H1 (cell line): ENCODE measurements at regions not wholly inside any gene's neighbourhood (a gene's known extent, or its start where the extent isn't known, plus 50 kb on each side); places are given as distances from the start of the nearest gene placed in this dataset.

Experiments used
- CTCF ChIA-PET: fragments of 300-600 bp; sonication (Branson Sonifier 250); formaldehyde crosslinking; loops from one replicate; lab custom pipeline; 2021; ENCODE audit not compliant: partially characterized antibody; lab: Charles Lee
- POLR2A ChIA-PET: fragments of 300-600 bp; sonication (Branson Sonifier 250); formaldehyde crosslinking; loops from one replicate; lab custom pipeline; 2021; ENCODE audit warnings: inconsistent platforms; ENCODE audit not compliant: partially characterized antibody; lab: Charles Lee
- DNase-seq, 2 experiments: peaks; one replicate each; pipeline versions ENCODE4 v3.0.0 to v3.0.0-alpha.2; 2010 to 2022; ENCODE audit warnings: low spot score in 2 of 2, low read depth in 1 of 2, mixed read lengths in 1 of 2
- FAIRE-seq: peaks from 2 replicates; lab custom pipeline; 2011; peaks lifted over from hg19 to GRCh38; lab: Jason Lieb, UNC
- H2AFZ ChIP-seq: 2 replicates; pipeline ENCODE4 v1.8.1; 2012; ENCODE audit warnings: low read length, inconsistent platforms
- H2AK5ac ChIP-seq: 2 replicates; pipeline ENCODE4 v1.6.1; 2013; ENCODE audit warnings: low read depth, low read length
- H2BK120ac ChIP-seq: replicated peaks from 2 replicates; pipeline ENCODE3; 2013; ENCODE audit warnings: low read depth, low read length, inconsistent platforms
- H2BK12ac ChIP-seq: 2 replicates; pipeline ENCODE4 v1.6.1; 2013; ENCODE audit warnings: low read depth, low read length
- H2BK15ac ChIP-seq: 2 replicates; pipeline ENCODE4 v1.6.1; 2013; ENCODE audit warnings: low read length
- H2BK20ac ChIP-seq: 2 replicates; pipeline ENCODE4 v1.6.1; 2013; ENCODE audit warnings: low read length
- H2BK5ac ChIP-seq: 2 replicates; pipeline ENCODE4 v1.6.1; 2013; ENCODE audit warnings: low read depth, low read length
- H3K14ac ChIP-seq: 2 replicates; pipeline ENCODE4 v1.6.1; 2013; ENCODE audit warnings: inconsistent platforms; ENCODE audit not compliant: insufficient read length
- H3K18ac ChIP-seq: 2 replicates; pipeline ENCODE4 v1.6.1; 2013; ENCODE audit warnings: low read length; ENCODE audit errors: extremely low read depth
- H3K23ac ChIP-seq: 2 replicates; pipeline ENCODE4 v1.6.1; 2013; ENCODE audit warnings: inconsistent platforms; ENCODE audit not compliant: insufficient read length
- H3K23me2 ChIP-seq: 2 replicates; pipeline ENCODE4 v1.6.1; 2013; ENCODE audit warnings: low read depth, low read length
- H3K27ac ChIP-seq: 2 replicates; pipeline ENCODE4 v1.6.1; 2011; ENCODE audit warnings: low read depth, low read length, inconsistent platforms
- H3K27me3 ChIP-seq, 4 experiments: replicated peaks in 1 of 4; 1 replicate in 1 of 4; 2 replicates in 3 of 4; pipeline versions ENCODE4 v1.6.1 to v1.8.1; 2011 to 2013; ENCODE audit warnings: low read length in 3 of 4, mild to moderate bottlenecking in 3 of 4, inconsistent platforms in 2 of 4, mixed read lengths in 2 of 4, moderate library complexity in 1 of 4; ENCODE audit not compliant: control insufficient read depth in 3 of 4, insufficient read depth in 3 of 4; ENCODE audit errors: extremely low read depth in 1 of 4
- H3K36me3 ChIP-seq, 4 experiments: 2 replicates each; pipeline versions ENCODE4 v1.6.1 to v1.8.1; 2011 to 2013; ENCODE audit warnings: mild to moderate bottlenecking in 4 of 4, low read length in 3 of 4, moderate library complexity in 2 of 4, control low read depth in 1 of 4, inconsistent platforms in 1 of 4; ENCODE audit not compliant: insufficient read depth in 4 of 4, control insufficient read depth in 2 of 4
- H3K4ac ChIP-seq: replicated peaks from 2 replicates; pipeline ENCODE3; 2013; ENCODE audit warnings: low read length, low read depth, mixed read lengths, inconsistent platforms; ENCODE audit not compliant: insufficient read length
- H3K4me1 ChIP-seq, 4 experiments: replicated peaks in 1 of 4; 1 replicate in 1 of 4; 2 replicates in 3 of 4; pipeline versions ENCODE4 v1.6.1 to v1.8.1; 2011 to 2013; ENCODE audit warnings: low read length in 3 of 4, inconsistent platforms in 2 of 4, mixed read lengths in 1 of 4; ENCODE audit not compliant: insufficient read depth in 4 of 4, control insufficient read depth in 3 of 4
- H3K4me2 ChIP-seq, 2 experiments: 2 replicates each; pipeline versions ENCODE4 v1.6.1 to v1.8.1; 2011 to 2013; ENCODE audit warnings: low read depth in 2 of 2, low read length in 2 of 2, control low read depth in 1 of 2, inconsistent platforms in 1 of 2, mild to moderate bottlenecking in 1 of 2; ENCODE audit not compliant: insufficient read depth in 1 of 2
- H3K4me3 ChIP-seq, 4 experiments: fragments of 200-600, 300-600 bp in 1 of 4; sonication (generic), shearing (Covaris generic), sonication (Bioruptor Twin) in 1 of 4; 2 replicates each; pipeline versions ENCODE4 v1.5.1 to v1.8.1; 2011 to 2016; ENCODE audit warnings: low read length in 4 of 4, low read depth in 3 of 4, control low read depth in 2 of 4, inconsistent platforms in 2 of 4, mild to moderate bottlenecking in 2 of 4, mixed read lengths in 1 of 4, moderate library complexity in 1 of 4; ENCODE audit not compliant: insufficient read depth in 2 of 4; ENCODE audit errors: extremely low read depth in 1 of 4
- H3K56ac ChIP-seq: replicated peaks from 2 replicates; pipeline ENCODE3; 2013; ENCODE audit warnings: low read depth, mild to moderate bottlenecking, mixed read lengths, low read length, inconsistent platforms; ENCODE audit not compliant: insufficient read length
- H3K79me1 ChIP-seq: 2 replicates; pipeline ENCODE4 v1.6.1; 2013; ENCODE audit warnings: low read depth, low read length, control low read depth
- H3K79me2 ChIP-seq, 2 experiments: 2 replicates each; pipeline versions ENCODE4 v1.6.1 to v1.8.1; 2012 to 2013; ENCODE audit warnings: low read length in 2 of 2, mild to moderate bottlenecking in 2 of 2, inconsistent platforms in 1 of 2; ENCODE audit not compliant: insufficient read depth in 2 of 2, control insufficient read depth in 1 of 2
- H3K9ac ChIP-seq, 4 experiments: replicated peaks in 1 of 4; 1 replicate in 1 of 4; 2 replicates in 3 of 4; pipeline versions ENCODE4 v1.6.1 to v1.8.1; 2011 to 2013; ENCODE audit warnings: low read depth in 3 of 4, low read length in 3 of 4, control low read depth in 2 of 4, mild to moderate bottlenecking in 2 of 4, moderate library complexity in 2 of 4, inconsistent platforms in 1 of 4; ENCODE audit errors: extremely low read depth in 1 of 4
- H3K9me3 ChIP-seq, 2 experiments: 2 replicates each; pipeline versions ENCODE4 v1.6.1 to v1.8.1; 2012 to 2013; ENCODE audit warnings: mild to moderate bottlenecking in 2 of 2, moderate library complexity in 2 of 2, control low read depth in 1 of 2, inconsistent platforms in 1 of 2, low read depth in 1 of 2, low read length in 1 of 2, mixed read lengths in 1 of 2; ENCODE audit not compliant: insufficient read depth in 2 of 2
- H4K20me1 ChIP-seq, 2 experiments: replicated peaks in 1 of 2; 2 replicates each; pipeline versions ENCODE3 to v1.8.1; 2011 to 2013; ENCODE audit warnings: inconsistent platforms in 2 of 2, low read length in 2 of 2, mild to moderate bottlenecking in 1 of 2; ENCODE audit not compliant: insufficient read depth in 2 of 2, control insufficient read depth in 1 of 2
- H4K5ac ChIP-seq: 2 replicates; pipeline ENCODE4 v1.6.1; 2013; ENCODE audit warnings: low read length, low read depth, mixed read lengths, inconsistent platforms; ENCODE audit not compliant: insufficient read length
- H4K8ac ChIP-seq: 2 replicates; pipeline ENCODE4 v1.8.0; 2013; ENCODE audit warnings: mild to moderate bottlenecking, moderate library complexity, low read length, inconsistent platforms; ENCODE audit not compliant: insufficient read depth; ENCODE audit errors: extremely low read depth
- H4K91ac ChIP-seq: replicated peaks from 2 replicates; pipeline ENCODE3; 2013; ENCODE audit warnings: low read length, mixed read lengths, inconsistent platforms; ENCODE audit not compliant: insufficient read length
- FOSL1 ChIP-seq: IDR thresholded peaks from 2 replicates; pipeline ENCODE4 v1.6.1; 2011; ENCODE audit warnings: mild to moderate bottlenecking, low read depth, low read length, moderate library complexity; ENCODE audit not compliant: insufficient read depth
- JUND ChIP-seq: IDR thresholded peaks from 2 replicates; pipeline ENCODE4 v1.6.1; 2011; ENCODE audit warnings: mild to moderate bottlenecking, improper control_type of control experiment, low read length
- POU5F1 ChIP-seq: IDR thresholded peaks from 2 replicates; pipeline ENCODE4 v1.6.1; 2011; ENCODE audit warnings: low read depth, mild to moderate bottlenecking, low read length, moderate library complexity
- TAF7 ChIP-seq: optimal IDR thresholded peaks from 2 replicates; pipeline ENCODE3; 2011; ENCODE audit warnings: low read depth, mild to moderate bottlenecking, inconsistent platforms, low read length, moderate library complexity, borderline replicate concordance
- TEAD4 ChIP-seq: IDR thresholded peaks from 2 replicates; pipeline ENCODE4 v1.6.1; 2012; ENCODE audit warnings: low read depth, low read length, inconsistent platforms, mixed read lengths

DNA sequence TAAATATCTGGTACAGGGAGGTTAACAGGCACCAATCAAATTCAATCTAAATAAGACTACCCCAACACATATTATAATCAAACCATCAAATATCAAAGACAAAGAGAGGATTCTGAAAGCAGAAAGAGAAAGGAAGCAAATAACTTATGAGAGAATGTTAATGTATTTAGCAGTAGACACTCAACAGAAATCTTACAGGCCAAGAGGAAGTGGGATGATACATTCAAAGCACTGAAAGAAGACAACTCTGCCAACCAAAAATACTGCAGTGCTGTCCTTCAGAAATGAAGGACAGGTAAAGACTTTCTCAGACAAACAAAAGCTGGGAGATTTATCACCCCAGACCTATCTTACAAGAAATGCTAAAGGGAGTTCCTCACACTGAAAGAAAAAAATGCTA, 95.9 kb upstream of the PTHLH start:
- Histone ChIP-seq H3K23me2 (no peaks in the 10 kb centered on the region), H4K5ac (no peak overlapping the region), H2AK5ac (no peak overlapping the region), H2AFZ (no peak overlapping the region), H3K4ac (no peak overlapping the region), H2BK15ac (no peak overlapping the region), H3K4me2 (no peak overlapping the region), H3K4me3 (no peak overlapping the region), H3K79me2 (no peaks in the 10 kb centered on the region), H4K20me1 (no peaks in the 10 kb centered on the region), H2BK12ac (no peak overlapping the region), H3K56ac (no peak overlapping the region), H3K14ac (no peak overlapping the region), H3K9ac (no peak overlapping the region), H3K9me3 (no peaks in the 10 kb centered on the region; a peak in 1 of 4 replicates), H2BK120ac (no peak overlapping the region), H3K23ac (no peak overlapping the region), H2BK5ac (no peak overlapping the region), H4K91ac (no peak overlapping the region), H3K27ac (no peak overlapping the region), H3K36me3 (no peaks in the 10 kb centered on the region), H3K79me1 (no peaks in the 10 kb centered on the region), H4K8ac (no peak overlapping the region), H2BK20ac (no peak overlapping the region), H3K4me1 (no peaks in the 10 kb centered on the region), H3K27me3 (no peaks in the 10 kb centered on the region), H3K18ac (no peak overlapping the region)
- POLR2A ChIA-PET: no interaction called here
- DNase-seq (no peak), FAIRE-seq (no peak)
- CTCF ChIA-PET: no interaction called here
- no peak for TF ChIP-seq FOSL1
- TF ChIP-seq TEAD4: no peak
- TF ChIP-seq POU5F1: no peak
- no peak for TF ChIP-seq JUND
- TF ChIP-seq TAF7: no peak
